ENCODE measurements at regions not wholly inside any gene's neighbourhood (a gene's known extent, or its start where the extent isn't known, plus 50 kb on each side); places are given as distances from the start of the nearest gene placed in this dataset.

DNA sequence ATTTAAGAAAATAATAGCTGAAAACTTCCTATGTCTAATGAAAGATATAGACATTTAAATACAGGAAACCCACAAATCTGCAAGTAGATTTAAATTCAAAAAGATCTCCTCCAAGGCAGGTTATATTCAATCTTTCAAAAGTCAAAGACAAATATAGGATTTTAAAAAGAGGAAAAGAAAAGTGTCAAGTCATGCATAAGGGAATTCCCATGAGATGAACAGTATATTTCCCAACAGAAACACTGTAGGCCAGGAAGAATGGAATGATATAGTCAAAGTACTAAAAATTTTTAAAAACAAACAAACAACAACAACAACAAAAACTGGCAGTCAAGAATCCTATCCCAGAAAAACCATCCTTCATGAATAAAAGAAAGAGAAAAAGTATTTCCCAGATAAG is 806.5 kb upstream of the BRINP3 start:
- no peak for DNase-seq (ENCODE audit: low spot score in 2 of 2)
- Histone ChIP-seq H3K4me1 (no peaks in the 10 kb centered on the region), H3K4me3 (no peak overlapping the region), H3K36me3 (no peaks in the 10 kb centered on the region), H3K27me3 (no peaks in the 10 kb centered on the region), H3K9me3 (peaks cover 8 to 18% of the 10 kb centered on the region in 2 donors), H3K27ac (no peak overlapping the region)
- TF ChIP-seq POLR2A (IDR thresholded peaks at IDR 0.05) (no peak), POLR2AphosphoS5 (IDR thresholded peaks at IDR 0.05) (no peak)
- TF ChIP-seq, protein P1, sequence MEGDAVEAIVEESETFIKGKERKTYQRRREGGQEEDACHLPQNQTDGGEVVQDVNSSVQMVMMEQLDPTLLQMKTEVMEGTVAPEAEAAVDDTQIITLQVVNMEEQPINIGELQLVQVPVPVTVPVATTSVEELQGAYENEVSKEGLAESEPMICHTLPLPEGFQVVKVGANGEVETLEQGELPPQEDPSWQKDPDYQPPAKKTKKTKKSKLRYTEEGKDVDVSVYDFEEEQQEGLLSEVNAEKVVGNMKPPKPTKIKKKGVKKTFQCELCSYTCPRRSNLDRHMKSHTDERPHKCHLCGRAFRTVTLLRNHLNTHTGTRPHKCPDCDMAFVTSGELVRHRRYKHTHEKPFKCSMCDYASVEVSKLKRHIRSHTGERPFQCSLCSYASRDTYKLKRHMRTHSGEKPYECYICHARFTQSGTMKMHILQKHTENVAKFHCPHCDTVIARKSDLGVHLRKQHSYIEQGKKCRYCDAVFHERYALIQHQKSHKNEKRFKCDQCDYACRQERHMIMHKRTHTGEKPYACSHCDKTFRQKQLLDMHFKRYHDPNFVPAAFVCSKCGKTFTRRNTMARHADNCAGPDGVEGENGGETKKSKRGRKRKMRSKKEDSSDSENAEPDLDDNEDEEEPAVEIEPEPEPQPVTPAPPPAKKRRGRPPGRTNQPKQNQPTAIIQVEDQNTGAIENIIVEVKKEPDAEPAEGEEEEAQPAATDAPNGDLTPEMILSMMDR (IDR thresholded peaks at IDR 0.05) = no peak
- intact Hi-C loops (cut with DNase I; ENCODE audit: low total_unique reads) = no loop called here

DNA sequence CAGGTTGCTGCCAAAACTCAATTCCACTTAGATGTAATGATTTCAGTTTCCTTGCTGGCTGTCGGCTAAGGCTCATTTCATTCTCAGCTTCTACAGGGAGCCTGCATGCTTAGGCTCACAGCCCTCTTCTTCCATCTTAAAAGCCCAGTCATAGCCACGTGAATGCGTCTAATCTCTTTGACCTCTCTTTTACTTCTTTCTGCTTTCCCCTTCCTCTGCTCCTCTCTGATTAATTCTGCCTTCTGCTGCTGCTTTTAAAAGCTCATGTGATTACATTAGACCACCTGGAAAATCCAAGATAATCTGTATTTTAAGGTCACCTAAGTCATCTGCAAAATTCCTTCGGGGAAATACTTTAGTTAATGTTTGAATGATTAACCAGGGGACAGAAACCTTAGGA is 812.8 kb upstream of the BRINP3 start:
- Histone ChIP-seq H3K4me1 (no peaks in the 10 kb centered on the region), H3K36me3 (no peaks in the 10 kb centered on the region), H3K27ac (no peak overlapping the region), H3K27me3 (no peaks in the 10 kb centered on the region), H3K9me3 (no peaks in the 10 kb centered on the region), H3K4me3 (no peak overlapping the region)
- intact Hi-C loops (cut with DNase I; ENCODE audit: low total_unique reads) = no loop called here
- no peak for DNase-seq (ENCODE audit: low spot score in 2 of 2)
- no peak for TF ChIP-seq POLR2AphosphoS5 (IDR thresholded peaks at IDR 0.05)
- TF ChIP-seq, protein P1 (IDR thresholded peaks at IDR 0.05) = no peak
- no peak for TF ChIP-seq POLR2A (IDR thresholded peaks at IDR 0.05)

DNA sequence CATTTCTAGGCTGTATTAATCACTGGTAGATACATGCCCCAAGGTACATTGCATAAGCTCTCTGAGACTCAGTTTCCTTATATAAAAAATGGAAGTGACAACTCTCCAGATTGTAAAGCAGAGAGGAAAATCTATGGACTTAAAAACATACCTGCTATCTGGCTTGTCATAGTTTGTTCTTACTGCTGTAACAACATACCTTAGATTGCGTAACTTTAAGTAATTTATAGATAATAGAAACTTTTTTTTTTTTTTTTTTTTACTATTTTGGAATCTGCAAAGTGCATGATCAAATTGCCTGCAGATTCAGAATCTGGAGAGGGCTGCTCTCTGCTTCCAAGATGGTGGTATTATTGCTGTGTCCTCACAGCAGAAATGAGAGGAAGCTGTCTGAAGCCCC is 827.7 kb upstream of the BRINP3 start:
- intact Hi-C loops (cut with DNase I; ENCODE audit: low total_unique reads) = no loop called here
- H3K4me1 ChIP-seq = no peaks in the 10 kb centered on the region
- TF ChIP-seq POLR2A (IDR thresholded peaks at IDR 0.05) (no peak), POLR2AphosphoS5 (IDR thresholded peaks at IDR 0.05) (no peak)
- TF ChIP-seq, protein P1 (IDR thresholded peaks at IDR 0.05) = no peak
- DNase-seq (ENCODE audit: low spot score in 2 of 2) = no peak
- no peak overlapping the region for H3K4me3 ChIP-seq
- no peaks in the 10 kb centered on the region for H3K9me3 ChIP-seq
- H3K27ac ChIP-seq = no peak overlapping the region
- H3K27me3 ChIP-seq = no peaks in the 10 kb centered on the region
- H3K36me3 ChIP-seq = no peaks in the 10 kb centered on the region

DNA sequence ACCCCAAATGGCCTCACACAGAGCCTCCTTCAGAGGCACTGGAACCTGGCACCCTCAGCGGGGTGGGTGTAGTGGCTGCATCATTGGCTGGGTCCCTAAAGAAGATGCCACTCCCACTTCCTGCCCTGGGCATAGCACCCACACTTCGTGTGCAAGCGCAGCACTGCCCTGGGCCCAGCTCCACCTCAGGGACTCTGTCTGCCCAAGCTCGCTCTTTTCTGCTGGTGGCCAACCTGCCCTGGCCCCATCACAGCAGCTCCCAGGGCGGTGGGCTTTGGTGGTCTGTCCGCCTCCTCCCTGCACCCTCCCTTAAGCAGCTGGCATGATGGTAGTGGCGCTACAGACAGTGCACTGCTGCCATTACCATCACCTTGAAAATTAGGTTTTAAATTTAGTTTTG is 829.3 kb upstream of the BRINP3 start:
- no peaks in the 10 kb centered on the region for H3K4me1 ChIP-seq
- H3K4me3 ChIP-seq = no peak overlapping the region
- intact Hi-C loops (cut with DNase I; ENCODE audit: low total_unique reads) = no loop called here
- TF ChIP-seq POLR2AphosphoS5 (IDR thresholded peaks at IDR 0.05) = no peak
- TF ChIP-seq POLR2A (IDR thresholded peaks at IDR 0.05) = no peak
- TF ChIP-seq, protein P1 (IDR thresholded peaks at IDR 0.05) = no peak
- no peak overlapping the region for H3K27ac ChIP-seq
- H3K27me3 ChIP-seq = no peaks in the 10 kb centered on the region
- no peak for DNase-seq (ENCODE audit: low spot score in 2 of 2)
- no peaks in the 10 kb centered on the region for H3K9me3 ChIP-seq
- no peaks in the 10 kb centered on the region for H3K36me3 ChIP-seq

DNA sequence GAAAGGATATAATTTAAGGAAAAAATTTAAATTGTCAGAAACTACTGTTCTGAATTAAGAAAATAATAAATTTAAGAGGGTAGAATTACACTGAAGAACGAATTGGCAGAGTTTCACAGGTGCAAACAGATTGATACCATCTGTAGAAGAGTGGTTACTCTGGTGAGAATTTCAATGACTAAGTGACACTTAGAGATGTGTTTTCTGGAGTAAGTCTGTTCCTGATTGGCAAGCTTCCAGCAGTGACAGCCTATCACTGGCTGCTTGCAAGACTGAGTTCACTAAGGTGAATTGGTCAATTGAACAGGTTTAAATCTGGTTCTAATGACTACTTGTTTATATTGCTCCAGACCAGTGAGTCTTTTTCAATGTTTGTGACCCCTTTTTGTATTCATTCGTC is 838.2 kb upstream of the RGS18 start:
- Histone ChIP-seq H3K4me1 (no peaks in the 10 kb centered on the region), H3K4me3 (no peak overlapping the region), H3K36me3 (no peaks in the 10 kb centered on the region), H3K27ac (no peak overlapping the region), H3K9me3 (no peaks in the 10 kb centered on the region), H3K27me3 (no peaks in the 10 kb centered on the region)
- TF ChIP-seq, protein P1 (IDR thresholded peaks at IDR 0.05) = no peak
- TF ChIP-seq POLR2AphosphoS5 (IDR thresholded peaks at IDR 0.05) (no peak), POLR2A (IDR thresholded peaks at IDR 0.05) (no peak)
- no peak for DNase-seq (ENCODE audit: low spot score in 2 of 2)
- intact Hi-C loops (cut with DNase I; ENCODE audit: low total_unique reads) = no loop called here
